B cell (primary cell): ENCODE measurements at regions not wholly inside any gene's neighbourhood (a gene's known extent, or its start where the extent isn't known, plus 50 kb on each side); places are given as distances from the start of the nearest gene placed in this dataset.

Experiments
- ATAC-seq: fragments of 200-7000 bp; cut with Tn5 transposase; one replicate; pipeline ENCODE4 v1.10.0; 2021; ENCODE audit warnings: low read depth, mild to moderate bottlenecking, moderate number of reproducible peaks, moderate library complexity
- CTCF ChIA-PET: fragments of 350-600 bp; sonication (Branson Sonifier 250); formaldehyde crosslinking; loops from one replicate; lab custom pipeline; 2021; ENCODE audit warnings: antibody characterized with exemption, inconsistent platforms; lab: Charles Lee
- POLR2A ChIA-PET: fragments of 350-600 bp; sonication (Branson Sonifier 250); formaldehyde crosslinking; loops from one replicate; lab custom pipeline; 2021; ENCODE audit warnings: antibody characterized with exemption; lab: Charles Lee
- DNase-seq: peaks from one replicate; pipeline ENCODE4 v3.0.0; 2013
- H2AFZ ChIP-seq: 2 replicates; pipeline ENCODE4 v1.6.1; 2012; ENCODE audit warnings: mild to moderate bottlenecking, low read depth, low read length; ENCODE audit not compliant: insufficient read depth, poor library complexity, severe bottlenecking
- H3K27ac ChIP-seq, 2 donors: 1 replicate in 1 of 2; 2 replicates in 1 of 2; pipeline ENCODE4 v1.5.1; 2012 to 2013; ENCODE audit warnings: low read length in 2 of 2, mild to moderate bottlenecking in 2 of 2, moderate library complexity in 1 of 2
- H3K27me3 ChIP-seq, 4 experiments: fragments of 200-600 bp in 1 of 4; sonication (generic) in 1 of 4; replicated peaks in 1 of 4; 1 replicate in 2 of 4; 2 replicates in 2 of 4; pipeline versions ENCODE4 v1.6.1 to v1.7.0; 2013 to 2016; ENCODE audit warnings: low read length in 3 of 4, mild to moderate bottlenecking in 2 of 4, mixed read lengths in 1 of 4, moderate library complexity in 1 of 4; ENCODE audit not compliant: insufficient read depth in 4 of 4, control insufficient read depth in 3 of 4; ENCODE audit errors: control extremely low read depth in 1 of 4
- H3K36me3 ChIP-seq, 2 experiments: replicated peaks in 1 of 2; 1 replicate in 1 of 2; 2 replicates in 1 of 2; pipeline versions ENCODE4 v1.6.1 to v1.7.1; 2013; ENCODE audit warnings: low read length in 1 of 2; ENCODE audit not compliant: insufficient read depth in 2 of 2, control insufficient read depth in 1 of 2; ENCODE audit errors: control extremely low read depth in 1 of 2, extremely low read depth in 1 of 2
- H3K4me1 ChIP-seq, 2 donors: fragments of 200-600 bp in 1 of 2; sonication (generic) in 1 of 2; 1 replicate in 1 of 2; 2 replicates in 1 of 2; pipeline versions ENCODE4 v1.5.1 to v1.6.1; 2013 to 2017; ENCODE audit warnings: low read length in 2 of 2; ENCODE audit not compliant: control insufficient read depth in 2 of 2, insufficient read depth in 2 of 2
- H3K4me2 ChIP-seq: replicated peaks from 2 replicates; pipeline ENCODE3; 2012; ENCODE audit warnings: mild to moderate bottlenecking, low read depth, low read length; ENCODE audit not compliant: poor library complexity, severe bottlenecking
- H3K4me3 ChIP-seq, 5 experiments: fragments of 200-600 bp in 1 of 5; sonication (generic) in 1 of 5; 1 replicate in 3 of 5; 2 replicates in 2 of 5; pipeline versions ENCODE4 v1.5.1 to v1.7.0; 2011 to 2016; ENCODE audit warnings: low read length in 4 of 5, mild to moderate bottlenecking in 4 of 5, low read depth in 2 of 5, control low read depth in 1 of 5, moderate library complexity in 1 of 5; ENCODE audit not compliant: insufficient read depth in 1 of 5; ENCODE audit errors: control extremely low read depth in 1 of 5, extremely low read depth in 1 of 5
- H3K79me2 ChIP-seq: fragments of 200-600 bp; sonication (generic); one replicate; pipeline ENCODE4 v1.6.0; 2016; ENCODE audit warnings: low read length; ENCODE audit not compliant: control insufficient read depth, insufficient read depth
- H3K9ac ChIP-seq: fragments of 200-600 bp; sonication (generic); 2 replicates; pipeline ENCODE4 v1.6.1; 2017; ENCODE audit warnings: mild to moderate bottlenecking, low read length, moderate library complexity
- H3K9me3 ChIP-seq, 3 donors: one replicate each; pipeline versions ENCODE4 v1.6.1 to v1.7.1; 2013; ENCODE audit warnings: low read length in 2 of 3; ENCODE audit not compliant: control insufficient read depth in 2 of 3, insufficient read depth in 1 of 3; ENCODE audit errors: control extremely low read depth in 1 of 3
- H4K20me1 ChIP-seq: 2 replicates; pipeline ENCODE4 v1.6.0; 2012; ENCODE audit warnings: mild to moderate bottlenecking, low read length; ENCODE audit not compliant: insufficient read depth, control insufficient read depth, poor library complexity, severe bottlenecking
- H3K27ac Mint-ChIP-seq: one replicate; pipeline ENCODE4 v1.8.0; 2021; ENCODE audit warnings: mixed read lengths
- H3K27me3 Mint-ChIP-seq: one replicate; pipeline ENCODE4 v1.8.0; 2021; ENCODE audit warnings: mixed read lengths
- H3K4me1 Mint-ChIP-seq: one replicate; pipeline ENCODE4 v1.8.0; 2021; ENCODE audit warnings: mixed read lengths
- H3K4me3 Mint-ChIP-seq: one replicate; pipeline ENCODE4 v1.8.0; 2021; ENCODE audit warnings: mixed read lengths
- H3K9me3 Mint-ChIP-seq: one replicate; pipeline ENCODE4 v1.8.0; 2022; ENCODE audit warnings: mixed read lengths; ENCODE audit not compliant: insufficient read depth
- CTCF ChIP-seq: fragments of 200-600 bp; IDR thresholded peaks from one replicate; pipeline ENCODE4 v1.8.0; 2022; ENCODE audit warnings: antibody characterized with exemption, mild to moderate bottlenecking
- EZH2 ChIP-seq: IDR thresholded peaks from 2 replicates; pipeline ENCODE4 v1.6.1; 2012; ENCODE audit warnings: borderline replicate concordance, low read depth, mild to moderate bottlenecking, moderate library complexity, low read length; ENCODE audit not compliant: insufficient read depth, poor library complexity, severe bottlenecking
- WGBS: methylation state at CpG from one replicate; pipeline ENCODE4 v1.1.5; 2013; ENCODE audit warnings: missing lambda C conversion rate; ENCODE audit not compliant: insufficient coverage; 5-methylcytosine and 5-hydroxymethylcytosine counted together
- intact Hi-C: fragments of 100-400 bp; cut with micrococcal nuclease; formaldehyde crosslinking; loops from one replicate; pipeline ENCODE4 v1.10.0; 2022

GRCh38 chr3:192026661-192027060 is 565.7 kb downstream of the PYDC2 start:
- H3K36me3 ChIP-seq = no peaks in the 10 kb centered on the region
- Mint-ChIP-seq H3K9me3 (no peaks in the 10 kb centered on the region), H3K4me3 (no peak overlapping the region), H3K27me3 (no peaks in the 10 kb centered on the region), H3K4me1 (no peaks in the 10 kb centered on the region), H3K27ac (no peak overlapping the region)
- no peak overlapping the region for H3K4me2 ChIP-seq
- no CpG with 5 or more reads among the region's 2 CpGs for WGBS
- ATAC-seq (no peak), DNase-seq (no peak)
- POLR2A ChIA-PET = no interaction called here
- no peak overlapping the region for H3K4me3 ChIP-seq
- no peaks in the 10 kb centered on the region for H4K20me1 ChIP-seq
- no peaks in the 10 kb centered on the region for H3K79me2 ChIP-seq
- intact Hi-C loops = no loop called here
- no peaks in the 10 kb centered on the region for H3K27me3 ChIP-seq
- CTCF ChIA-PET = no interaction called here
- no peaks in the 10 kb centered on the region for H3K4me1 ChIP-seq
- no peak overlapping the region for H2AFZ ChIP-seq
- no peak overlapping the region for H3K9ac ChIP-seq
- TF ChIP-seq CTCF (no peak), EZH2 (no peak)
- no peaks in the 10 kb centered on the region for H3K9me3 ChIP-seq
- no peak overlapping the region for H3K27ac ChIP-seq

- Mint-ChIP-seq H3K4me3 (no peak overlapping the region), H3K9me3 (no peaks in the 10 kb centered on the region), H3K27ac (no peak overlapping the region), H3K27me3 (no peaks in the 10 kb centered on the region), H3K4me1 (no peaks in the 10 kb centered on the region)
- Histone ChIP-seq H3K36me3 (no peaks in the 10 kb centered on the region), H3K4me2 (no peak overlapping the region), H3K27ac (no peak overlapping the region), H3K79me2 (no peaks in the 10 kb centered on the region), H3K9me3 (no peaks in the 10 kb centered on the region), H4K20me1 (no peaks in the 10 kb centered on the region), H3K27me3 (no peaks in the 10 kb centered on the region), H3K9ac (no peak overlapping the region), H2AFZ (no peak overlapping the region), H3K4me1 (no peaks in the 10 kb centered on the region), H3K4me3 (no peak overlapping the region)
- ChIA-PET CTCF (no interaction called here), POLR2A (no interaction called here)
- intact Hi-C loops = no loop called here
- DNase-seq (no peak), ATAC-seq (no peak)
- no CpG with 5 or more reads among the region's 3 CpGs for WGBS
- TF ChIP-seq EZH2 (no peak), CTCF (no peak)
Measured at GRCh38 chr3:192031941-192032340, 571.0 kb downstream of the PYDC2 start.
